ENCODE measurements at regions not wholly inside any gene's neighbourhood (a gene's known extent, or its start where the extent isn't known, plus 50 kb on each side); places are given as distances from the start of the nearest gene placed in this dataset.
"Not testable (repeated sequence)": the region's sequence is repeated elsewhere in the genome, so short reads cannot be mapped to it uniquely, and the experiment has no call there.

DNA sequence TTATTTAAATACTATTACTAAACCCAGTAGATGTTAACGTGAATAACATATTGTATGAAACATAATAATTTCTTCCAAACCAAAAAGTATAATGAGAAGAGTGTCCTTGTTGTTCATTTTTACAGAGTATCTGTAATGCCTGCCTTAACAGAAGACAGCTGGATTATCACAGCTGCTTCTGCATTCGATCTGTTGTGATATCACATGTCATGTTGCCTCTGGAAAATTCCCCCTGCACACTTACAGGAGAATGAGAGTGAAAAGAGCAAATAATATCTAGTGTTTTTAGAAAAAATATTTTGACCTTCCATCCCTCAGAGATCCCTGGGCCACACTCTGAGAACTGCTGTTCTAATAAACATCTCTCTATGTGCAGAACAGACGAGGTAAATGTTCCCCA, 240.1 kb upstream of the NOCT start:
- DNase-seq (ENCODE audit: low read depth): no peak
- no peak overlapping the region for H3K4me3 ChIP-seq (ENCODE audit: low read depth, low read length)
- TF ChIP-seq, protein P1, sequence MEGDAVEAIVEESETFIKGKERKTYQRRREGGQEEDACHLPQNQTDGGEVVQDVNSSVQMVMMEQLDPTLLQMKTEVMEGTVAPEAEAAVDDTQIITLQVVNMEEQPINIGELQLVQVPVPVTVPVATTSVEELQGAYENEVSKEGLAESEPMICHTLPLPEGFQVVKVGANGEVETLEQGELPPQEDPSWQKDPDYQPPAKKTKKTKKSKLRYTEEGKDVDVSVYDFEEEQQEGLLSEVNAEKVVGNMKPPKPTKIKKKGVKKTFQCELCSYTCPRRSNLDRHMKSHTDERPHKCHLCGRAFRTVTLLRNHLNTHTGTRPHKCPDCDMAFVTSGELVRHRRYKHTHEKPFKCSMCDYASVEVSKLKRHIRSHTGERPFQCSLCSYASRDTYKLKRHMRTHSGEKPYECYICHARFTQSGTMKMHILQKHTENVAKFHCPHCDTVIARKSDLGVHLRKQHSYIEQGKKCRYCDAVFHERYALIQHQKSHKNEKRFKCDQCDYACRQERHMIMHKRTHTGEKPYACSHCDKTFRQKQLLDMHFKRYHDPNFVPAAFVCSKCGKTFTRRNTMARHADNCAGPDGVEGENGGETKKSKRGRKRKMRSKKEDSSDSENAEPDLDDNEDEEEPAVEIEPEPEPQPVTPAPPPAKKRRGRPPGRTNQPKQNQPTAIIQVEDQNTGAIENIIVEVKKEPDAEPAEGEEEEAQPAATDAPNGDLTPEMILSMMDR (IDR thresholded peaks at IDR 0.05; ENCODE audit: insufficient read depth, low read depth, low read length, missing control alignments): no peak

DNA sequence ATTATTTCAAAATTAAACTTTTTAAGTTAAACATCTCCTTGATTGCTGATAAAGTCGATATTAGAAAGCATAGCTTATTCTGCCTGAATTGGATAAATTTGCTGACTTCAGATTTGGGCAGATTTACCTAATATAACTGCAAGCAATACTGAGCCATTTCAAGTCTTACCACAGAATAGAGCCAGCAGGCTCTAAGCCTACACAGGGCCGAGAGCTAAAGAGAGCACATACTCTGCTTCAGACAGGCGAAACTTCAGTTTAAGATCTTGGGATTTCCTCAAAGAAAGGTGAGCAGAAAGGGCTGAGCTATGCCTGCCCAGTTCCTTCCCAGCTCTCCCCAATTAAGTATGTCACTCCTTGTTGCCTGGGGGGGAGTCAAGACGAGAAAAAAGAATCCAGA, 240.6 kb upstream of the NOCT start:
- TF ChIP-seq, protein P1 (IDR thresholded peaks at IDR 0.05; ENCODE audit: insufficient read depth, low read depth, low read length, missing control alignments): no peak
- H3K4me3 ChIP-seq (ENCODE audit: low read depth, low read length): no peak overlapping the region
- DNase-seq (ENCODE audit: low read depth): no peak

DNA sequence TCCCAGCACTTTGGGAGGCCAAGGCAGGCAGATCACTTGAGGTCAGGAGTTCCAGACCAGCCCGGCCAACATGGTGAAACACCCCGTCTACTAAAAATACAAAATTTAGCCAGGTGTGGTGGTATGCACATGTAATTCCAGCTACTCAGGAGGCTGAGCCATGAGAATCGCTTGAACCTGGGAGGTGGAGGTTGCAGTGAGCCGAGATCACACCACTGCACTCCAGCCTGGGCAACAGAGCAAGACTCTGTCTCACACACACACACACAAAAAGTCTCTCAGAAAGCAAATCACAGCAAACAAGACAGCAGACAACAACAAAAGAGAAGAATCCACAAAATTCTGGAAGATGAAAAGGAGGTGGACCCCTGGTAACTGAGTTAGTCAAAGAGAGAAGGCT, 241.5 kb upstream of the NOCT start:
- not testable (repeated sequence) for H3K4me3 ChIP-seq (ENCODE audit: low read depth, low read length); DNase-seq (ENCODE audit: low read depth)

DNA sequence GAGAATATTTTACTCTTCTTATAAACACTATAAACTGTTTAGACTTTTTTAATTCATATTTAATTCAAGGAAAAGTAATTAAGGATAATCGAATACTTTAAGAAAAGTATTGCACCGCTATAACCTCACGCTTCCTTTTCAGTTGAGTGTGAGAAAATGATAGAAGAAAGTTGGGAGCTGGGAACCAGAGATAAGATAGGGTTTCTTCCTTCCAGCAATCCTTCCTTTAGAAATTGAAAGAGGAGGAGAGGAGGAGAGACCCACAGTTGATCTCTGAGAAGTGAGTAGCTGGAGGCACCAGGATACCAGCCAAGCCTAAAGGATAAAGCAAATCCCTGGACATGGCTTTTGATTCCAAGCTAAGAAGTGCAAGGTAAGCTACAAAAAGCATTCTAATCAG, 242.3 kb upstream of the NOCT start:
- H3K4me3 ChIP-seq (ENCODE audit: low read depth, low read length): no peak overlapping the region
- TF ChIP-seq, protein P1 (IDR thresholded peaks at IDR 0.05; ENCODE audit: insufficient read depth, low read depth, low read length, missing control alignments): no peak
- DNase-seq (ENCODE audit: low read depth): no peak

GRCh38 chr4:138772366-138772765, 243.2 kb upstream of the NOCT start:
- no peak for DNase-seq (ENCODE audit: low read depth)
- TF ChIP-seq, protein P1 (IDR thresholded peaks at IDR 0.05; ENCODE audit: insufficient read depth, low read depth, low read length, missing control alignments): no peak
- H3K4me3 ChIP-seq (ENCODE audit: low read depth, low read length): no peak overlapping the region

DNA sequence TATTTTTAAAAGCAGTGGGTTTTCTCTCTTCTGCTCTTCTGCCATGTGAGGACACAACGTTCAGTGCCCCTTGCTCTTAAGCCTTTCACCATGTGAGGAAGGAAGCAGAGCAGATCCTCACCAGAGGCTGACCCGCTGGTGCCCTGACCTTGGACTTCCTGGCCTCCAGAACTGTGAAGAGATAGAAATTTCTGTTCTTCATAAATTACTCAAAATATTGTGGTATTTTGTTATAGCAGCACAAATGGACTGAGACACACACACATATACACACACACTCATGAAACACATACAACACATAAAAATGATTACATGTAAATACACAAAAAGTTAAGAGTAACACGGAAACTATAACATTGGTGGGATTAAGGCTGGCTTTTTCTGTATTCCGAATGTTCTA, 244.8 kb upstream of the NOCT start:
- TF ChIP-seq, protein P1 (IDR thresholded peaks at IDR 0.05; ENCODE audit: insufficient read depth, low read depth, low read length, missing control alignments): no peak
- no peak for DNase-seq (ENCODE audit: low read depth)
- H3K4me3 ChIP-seq (ENCODE audit: low read depth, low read length): no peak overlapping the region

DNA sequence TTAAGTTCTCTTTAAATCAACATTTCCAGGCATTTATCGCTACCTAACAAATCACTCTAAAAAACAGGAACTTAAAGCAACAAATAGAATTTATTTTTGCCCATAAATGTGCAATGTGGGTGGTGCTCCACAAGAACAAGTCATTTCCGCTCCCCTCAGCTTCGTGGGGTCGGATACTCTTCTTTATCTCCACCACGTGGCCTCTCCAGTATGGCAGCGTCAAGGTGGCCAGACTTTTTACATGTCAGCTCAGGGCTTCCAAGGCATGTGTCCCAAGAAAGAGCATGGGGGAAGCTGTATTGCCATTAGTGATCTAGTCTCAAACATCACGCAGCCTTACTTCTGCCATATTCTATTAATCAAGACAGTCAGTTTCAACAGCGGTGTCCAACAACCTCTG, 249.2 kb upstream of the NOCT start:
- TF ChIP-seq, protein P1 (IDR thresholded peaks at IDR 0.05; ENCODE audit: insufficient read depth, low read depth, low read length, missing control alignments): no peak
- H3K4me3 ChIP-seq (ENCODE audit: low read depth, low read length): no peak overlapping the region
- DNase-seq (ENCODE audit: low read depth): no peak

GRCh38 chr4:138765442-138765841, 250.1 kb upstream of the NOCT start:
- no peak overlapping the region for H3K4me3 ChIP-seq (ENCODE audit: low read depth, low read length)
- no peak for DNase-seq (ENCODE audit: low read depth)
- TF ChIP-seq, protein P1 (IDR thresholded peaks at IDR 0.05; ENCODE audit: insufficient read depth, low read depth, low read length, missing control alignments): no peak
